Smooth muscle cell (in vitro differentiated cells): ENCODE measurements at regions not wholly inside any gene's neighbourhood (a gene's known extent, or its start where the extent isn't known, plus 50 kb on each side); places are given as distances from the start of the nearest gene placed in this dataset.

ENCODE experiments used
- DNase-seq: peaks from one replicate; lab custom pipeline; 2025; ENCODE audit not compliant: unreplicated experiment; lab: John Stamatoyannopoulos, UW
- H2AFZ ChIP-seq: fragments of 200-600 bp; sonication (generic); 2 replicates; pipeline ENCODE4 v1.6.0; 2016; ENCODE audit warnings: antibody characterized with exemption, low read depth, mild to moderate bottlenecking
- H3F3A ChIP-seq: fragments of 200-600 bp; sonication (generic); 2 replicates; pipeline ENCODE4 v1.6.0; 2017; ENCODE audit warnings: antibody characterized with exemption, low read depth
- H3K27ac ChIP-seq: fragments of 200-600 bp; sonication (generic); 2 replicates; pipeline ENCODE4 v1.5.1; 2016; ENCODE audit warnings: low read depth, mild to moderate bottlenecking
- H3K27me3 ChIP-seq: fragments of 200-600 bp; sonication (generic); 2 replicates; pipeline ENCODE4 v1.6.1; 2016; ENCODE audit warnings: low read depth, mild to moderate bottlenecking
- H3K36me3 ChIP-seq: fragments of 200-600 bp; sonication (generic); 2 replicates; pipeline ENCODE4 v1.5.1; 2016; ENCODE audit warnings: low read depth
- H3K4me1 ChIP-seq: fragments of 200-600 bp; sonication (generic); 2 replicates; pipeline ENCODE4 v1.5.1; 2016; ENCODE audit warnings: low read depth
- H3K4me2 ChIP-seq: fragments of 200-600 bp; sonication (generic); 2 replicates; pipeline ENCODE4 v1.6.0; 2016; ENCODE audit warnings: mild to moderate bottlenecking
- H3K4me3 ChIP-seq: fragments of 200-600 bp; sonication (generic); 2 replicates; pipeline ENCODE4 v1.5.1; 2016; ENCODE audit warnings: mild to moderate bottlenecking
- H3K79me2 ChIP-seq: fragments of 200-600 bp; sonication (generic); 2 replicates; pipeline ENCODE4 v1.6.0; 2016; ENCODE audit warnings: low read depth, mild to moderate bottlenecking
- H3K9ac ChIP-seq: fragments of 200-600 bp; sonication (generic); 2 replicates; pipeline ENCODE4 v1.6.0; 2016; ENCODE audit warnings: low read depth
- H3K9me3 ChIP-seq: fragments of 200-600 bp; sonication (generic); replicated peaks from 2 replicates; pipeline ENCODE4 v1.5.1; 2016; ENCODE audit warnings: low read depth
- H4K20me1 ChIP-seq: fragments of 200-600 bp; sonication (generic); 2 replicates; pipeline ENCODE4 v1.6.0; 2016; ENCODE audit warnings: low read depth
- WGBS: methylation state at CpG from one replicate; pipeline ENCODE4 v1.1.7; 2016; ENCODE audit warnings: low lambda C conversion rate; 5-methylcytosine and 5-hydroxymethylcytosine counted together
- TF ChIP-seq, protein P1 (sequence below): fragments of 200-600 bp; sonication (generic); IDR thresholded peaks from 2 replicates; pipeline ENCODE4 v1.5.1; 2017; ENCODE audit warnings: borderline replicate concordance, mild to moderate bottlenecking, antibody characterized with exemption; ENCODE audit not compliant: insufficient read depth, poor library complexity, severe bottlenecking

DNA sequence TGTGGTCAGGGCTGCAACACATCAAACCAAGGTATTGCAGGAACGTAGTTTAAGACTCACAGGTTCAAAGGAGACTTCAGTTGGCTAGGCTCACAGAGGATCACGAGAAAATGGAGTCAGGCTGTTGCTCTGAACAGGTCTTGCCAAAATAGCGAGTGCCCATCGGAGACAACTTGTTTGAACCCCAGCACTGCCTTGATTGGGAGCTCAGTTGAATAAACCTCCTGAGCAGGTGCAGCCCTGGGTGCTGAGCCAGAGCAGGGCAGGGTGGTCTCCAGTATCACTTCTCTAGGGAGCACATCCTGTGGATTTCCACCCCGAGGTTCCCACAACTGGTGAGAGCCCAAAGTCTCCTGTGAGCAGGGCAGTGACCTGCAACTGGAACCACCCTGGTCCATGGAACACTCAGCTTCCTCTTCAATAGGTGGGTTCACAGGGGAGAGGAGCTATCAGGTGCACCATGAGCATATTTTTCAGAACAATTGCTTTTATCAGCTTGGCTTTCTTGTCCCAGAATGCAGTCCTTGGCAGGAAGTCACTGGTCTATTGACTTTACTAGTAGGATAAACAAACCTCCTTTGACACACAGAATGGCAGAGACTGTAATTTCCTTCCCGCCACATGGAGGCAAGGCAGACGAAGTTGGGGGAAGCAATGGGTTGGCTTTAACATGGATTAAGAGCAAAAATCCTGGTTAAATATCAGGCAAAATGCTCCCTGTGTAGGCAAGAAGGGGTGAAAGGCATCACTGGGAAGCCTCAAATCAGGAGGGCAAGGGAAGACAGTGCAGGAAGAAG is 267.7 kb upstream of the FOXQ1 start:
- H3K27me3 ChIP-seq = no peaks in the 10 kb centered on the region
- H3K9me3 ChIP-seq = no peaks in the 10 kb centered on the region
- H3K27ac ChIP-seq = no peak overlapping the region
- H3K4me1 ChIP-seq = no peaks in the 10 kb centered on the region
- TF ChIP-seq, protein P1, sequence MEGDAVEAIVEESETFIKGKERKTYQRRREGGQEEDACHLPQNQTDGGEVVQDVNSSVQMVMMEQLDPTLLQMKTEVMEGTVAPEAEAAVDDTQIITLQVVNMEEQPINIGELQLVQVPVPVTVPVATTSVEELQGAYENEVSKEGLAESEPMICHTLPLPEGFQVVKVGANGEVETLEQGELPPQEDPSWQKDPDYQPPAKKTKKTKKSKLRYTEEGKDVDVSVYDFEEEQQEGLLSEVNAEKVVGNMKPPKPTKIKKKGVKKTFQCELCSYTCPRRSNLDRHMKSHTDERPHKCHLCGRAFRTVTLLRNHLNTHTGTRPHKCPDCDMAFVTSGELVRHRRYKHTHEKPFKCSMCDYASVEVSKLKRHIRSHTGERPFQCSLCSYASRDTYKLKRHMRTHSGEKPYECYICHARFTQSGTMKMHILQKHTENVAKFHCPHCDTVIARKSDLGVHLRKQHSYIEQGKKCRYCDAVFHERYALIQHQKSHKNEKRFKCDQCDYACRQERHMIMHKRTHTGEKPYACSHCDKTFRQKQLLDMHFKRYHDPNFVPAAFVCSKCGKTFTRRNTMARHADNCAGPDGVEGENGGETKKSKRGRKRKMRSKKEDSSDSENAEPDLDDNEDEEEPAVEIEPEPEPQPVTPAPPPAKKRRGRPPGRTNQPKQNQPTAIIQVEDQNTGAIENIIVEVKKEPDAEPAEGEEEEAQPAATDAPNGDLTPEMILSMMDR = no peak
- 94% methylated on average over 7 of the region's 7 CpGs for WGBS
- DNase-seq = no peak
- H2AFZ ChIP-seq = no peak overlapping the region
- no peak overlapping the region for H3K9ac ChIP-seq
- no peaks in the 10 kb centered on the region for H4K20me1 ChIP-seq
- H3K36me3 ChIP-seq = no peaks in the 10 kb centered on the region
- no peaks in the 10 kb centered on the region for H3F3A ChIP-seq
- no peak overlapping the region for H3K4me2 ChIP-seq
- H3K79me2 ChIP-seq = no peaks in the 10 kb centered on the region
- H3K4me3 ChIP-seq = no peak overlapping the region

GRCh38 chr6:1043458-1043836 is 268.5 kb upstream of the FOXQ1 start:
- Histone ChIP-seq H3K27ac (no peak overlapping the region), H3K4me2 (no peak overlapping the region), H4K20me1 (no peaks in the 10 kb centered on the region), H3K27me3 (no peaks in the 10 kb centered on the region), H3K9ac (no peak overlapping the region), H3K9me3 (no peaks in the 10 kb centered on the region), H3K4me1 (no peaks in the 10 kb centered on the region), H3F3A (no peaks in the 10 kb centered on the region), H3K79me2 (no peaks in the 10 kb centered on the region), H3K4me3 (no peak overlapping the region), H3K36me3 (no peaks in the 10 kb centered on the region), H2AFZ (no peak overlapping the region)
- WGBS = 87% methylated on average over 8 of the region's 8 CpGs
- TF ChIP-seq, protein P1 = no peak
- no peak for DNase-seq

DNA sequence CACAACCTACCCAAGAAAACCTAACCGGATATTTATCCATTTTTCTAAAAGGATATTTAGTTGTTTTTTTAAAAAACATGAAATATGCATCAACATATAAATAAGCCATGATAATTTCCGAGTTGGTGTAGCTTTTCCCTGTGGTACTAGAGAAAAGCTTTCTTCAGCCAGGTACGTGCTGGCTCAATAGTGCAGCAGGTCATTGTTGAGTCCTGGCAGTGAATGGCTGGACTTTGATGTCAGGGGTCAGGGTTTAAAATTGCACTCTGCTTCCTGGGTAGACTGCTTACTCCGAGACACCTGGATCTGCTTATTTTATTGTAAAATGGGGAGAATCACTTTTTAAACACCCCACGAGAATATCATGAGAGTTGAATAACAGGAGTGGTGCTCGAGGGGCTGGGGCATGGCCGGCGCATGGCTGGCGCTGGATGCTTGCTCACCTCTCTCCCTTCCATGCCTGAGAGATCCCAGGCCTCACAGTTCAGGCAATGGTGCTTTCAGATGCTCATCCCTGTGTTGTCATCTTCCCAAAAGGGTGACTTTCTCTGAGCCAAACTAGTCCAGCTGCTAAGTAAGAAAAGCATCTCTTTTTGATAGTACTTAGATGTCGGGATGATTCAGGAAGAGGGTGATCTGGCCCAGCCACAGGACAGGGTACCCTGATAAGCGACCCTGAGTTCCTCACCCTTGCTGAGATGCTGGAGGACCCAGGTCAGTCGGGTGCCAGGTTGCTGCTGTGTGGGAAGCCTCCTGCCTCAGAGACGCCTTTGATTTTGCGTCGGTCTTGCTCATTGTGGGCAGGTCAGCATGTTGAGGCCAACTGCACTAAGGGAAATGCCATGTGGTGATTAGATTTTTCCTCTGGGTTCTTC is 269.1 kb upstream of the FOXQ1 start:
- Histone ChIP-seq H3K4me2 (no peak overlapping the region), H3K79me2 (no peaks in the 10 kb centered on the region), H2AFZ (no peak overlapping the region), H3K27ac (no peak overlapping the region), H3K9ac (no peak overlapping the region), H3F3A (no peaks in the 10 kb centered on the region), H3K36me3 (no peaks in the 10 kb centered on the region), H4K20me1 (no peaks in the 10 kb centered on the region), H3K9me3 (no peaks in the 10 kb centered on the region), H3K4me1 (no peaks in the 10 kb centered on the region), H3K27me3 (no peaks in the 10 kb centered on the region), H3K4me3 (no peak overlapping the region)
- 94% methylated on average over 15 of the region's 15 CpGs for WGBS
- TF ChIP-seq, protein P1 = no peak
- DNase-seq = no peak
